Fibroblast of the aortic adventitia (primary cell): ENCODE measurements at regions not wholly inside any gene's neighbourhood (a gene's known extent, or its start where the extent isn't known, plus 50 kb on each side); places are given as distances from the start of the nearest gene placed in this dataset.

Experiments used
- DNase-seq: peaks from one replicate; pipeline ENCODE4 v3.0.0-alpha.2; 2010; ENCODE audit warnings: low read depth
- H3K4me3 ChIP-seq: 2 replicates; pipeline ENCODE4 v1.5.1; 2011; ENCODE audit warnings: low read depth, mild to moderate bottlenecking, control low read depth, low read length, moderate library complexity
- CTCF ChIP-seq: IDR thresholded peaks from 2 replicates; pipeline ENCODE4 v1.5.1; 2011; ENCODE audit warnings: mild to moderate bottlenecking, low read length, control low read depth, inconsistent platforms; ENCODE audit not compliant: insufficient read depth

GRCh38 chr7:71042591-71042990, 89.4 kb upstream of the GALNT17 start:
- H3K4me3 ChIP-seq, result no peak overlapping the region
- DNase-seq, result no peak
- no peak for TF ChIP-seq CTCF

- TF ChIP-seq CTCF, result no peak
- DNase-seq, result no peak
These were observed 81.5 kb upstream of the GALNT17 start for GRCh38 chr7:71050492-71050891.

GRCh38 chr7:71055504-71055903, 76.4 kb upstream of the GALNT17 start:
- no peak for DNase-seq
- no peak overlapping the region for H3K4me3 ChIP-seq
- no peak for TF ChIP-seq CTCF

More at GRCh38 chr7:71050492-71050891, 81.5 kb upstream of the GALNT17 start:
- no peak overlapping the region for H3K4me3 ChIP-seq

GRCh38 chr7:71077743-71078476, 54.0 kb upstream of the GALNT17 start:
- no peak overlapping the region for H3K4me3 ChIP-seq
- DNase-seq, result no peak
- no peak for TF ChIP-seq CTCF
